Kidney epithelial cell (primary cell): ENCODE measurements at regions not wholly inside any gene's neighbourhood (a gene's known extent, or its start where the extent isn't known, plus 50 kb on each side); places are given as distances from the start of the nearest gene placed in this dataset.
A peak's percentile ranks its signal among the peaks of the same experiment; 100 is the strongest.

Experiments
- DNase-seq: peaks from one replicate; pipeline ENCODE4 v3.0.0-alpha.2; 2010; ENCODE audit warnings: low read depth
- H3K27me3 ChIP-seq: 2 replicates; pipeline ENCODE4 v1.6.0; 2011; ENCODE audit warnings: low read length; ENCODE audit not compliant: control insufficient read depth, insufficient read depth
- H3K36me3 ChIP-seq: 2 replicates; pipeline ENCODE4 v1.5.1; 2011; ENCODE audit warnings: low read length; ENCODE audit not compliant: control insufficient read depth, insufficient read depth
- H3K4me3 ChIP-seq: 2 replicates; pipeline ENCODE4 v1.5.1; 2011; ENCODE audit warnings: low read depth, mild to moderate bottlenecking, control low read depth, low read length
- CTCF ChIP-seq: IDR thresholded peaks from 2 replicates; pipeline ENCODE4 v1.5.1; 2011; ENCODE audit warnings: mild to moderate bottlenecking, moderate library complexity, low read length, control low read depth, inconsistent platforms; ENCODE audit not compliant: insufficient read depth, poor library complexity, severe bottlenecking

- Histone ChIP-seq H3K36me3 (no peaks in the 10 kb centered on the region), H3K4me3 (no peak overlapping the region), H3K27me3 (no peaks in the 10 kb centered on the region)
- no peak for TF ChIP-seq CTCF
- no peak for DNase-seq
Measured at GRCh38 chr3:22063500-22063899, 312.5 kb upstream of the ZNF385D start.

- H3K36me3 ChIP-seq = no peaks in the 10 kb centered on the region
- H3K27me3 ChIP-seq = no peaks in the 10 kb centered on the region
- TF ChIP-seq CTCF = no peak
- DNase-seq = no peak
- no peak overlapping the region for H3K4me3 ChIP-seq
Measured at GRCh38 chr3:22068619-22069018, 317.6 kb upstream of the ZNF385D start.

- H3K36me3 ChIP-seq = no peaks in the 10 kb centered on the region
- H3K27me3 ChIP-seq = no peaks in the 10 kb centered on the region
- DNase-seq = no peak
- TF ChIP-seq CTCF = no peak
- no peak overlapping the region for H3K4me3 ChIP-seq
Measured at GRCh38 chr3:22088204-22088603, 337.2 kb upstream of the ZNF385D start.

- peak; percentile 16 for DNase-seq
- Histone ChIP-seq H3K4me3 (no peak overlapping the region), H3K27me3 (no peaks in the 10 kb centered on the region), H3K36me3 (no peaks in the 10 kb centered on the region)
- TF ChIP-seq CTCF = peak; percentile 54
Measured at GRCh38 chr3:22089284-22089683, 338.3 kb upstream of the ZNF385D start.

GRCh38 chr3:22091329-22091728 lies 340.3 kb upstream of the ZNF385D start:
- Histone ChIP-seq H3K36me3 (no peaks in the 10 kb centered on the region), H3K4me3 (no peak overlapping the region), H3K27me3 (no peaks in the 10 kb centered on the region)
- DNase-seq = no peak
- TF ChIP-seq CTCF = no peak

GRCh38 chr3:22098021-22098420 lies 347.0 kb upstream of the ZNF385D start:
- no peaks in the 10 kb centered on the region for H3K27me3 ChIP-seq
- no peaks in the 10 kb centered on the region for H3K36me3 ChIP-seq
- TF ChIP-seq CTCF = no peak
- DNase-seq = no peak
- no peak overlapping the region for H3K4me3 ChIP-seq
